Tibial artery (tissue), 4 donors: ENCODE measurements at regions not wholly inside any gene's neighbourhood (a gene's known extent, or its start where the extent isn't known, plus 50 kb on each side); places are given as distances from the start of the nearest gene placed in this dataset.

Source experiments
- DNase-seq, 2 donors: peaks; one replicate each; pipeline ENCODE4 v3.0.0-alpha.2; 2019
- H3K27ac ChIP-seq, 2 donors: fragments of 200-600 bp; sonication (generic) in 1 of 2; 1 replicate in 1 of 2; 2 replicates in 1 of 2; pipeline ENCODE4 v1.5.1; 2018 to 2019; ENCODE audit warnings: mild to moderate bottlenecking in 1 of 2
- H3K27me3 ChIP-seq, 2 donors: fragments of 200-600 bp; sonication (generic) in 1 of 2; one replicate each; pipeline versions ENCODE4 v1.5.1 to v1.6.0; 2016 to 2019
- H3K36me3 ChIP-seq, 3 donors: fragments of 200-600 bp; sonication (generic) in 2 of 3; one replicate each; pipeline ENCODE4 v1.5.1; 2016 to 2019; ENCODE audit warnings: mild to moderate bottlenecking in 2 of 3
- H3K4me1 ChIP-seq, 4 donors: fragments of 200-600 bp; sonication (generic) in 2 of 4; 1 replicate in 3 of 4; 2 replicates in 1 of 4; pipeline ENCODE4 v1.5.1; 2016 to 2019
- H3K4me3 ChIP-seq, 2 donors: fragments of 200-600 bp; sonication (generic) in 1 of 2; 1 replicate in 1 of 2; 2 replicates in 1 of 2; pipeline ENCODE4 v1.5.1; 2018 to 2019; ENCODE audit warnings: mild to moderate bottlenecking in 2 of 2
- H3K9me3 ChIP-seq, 3 donors: fragments of 200-600 bp; sonication (generic) in 1 of 3; one replicate each; pipeline ENCODE4 v1.5.1; 2016 to 2019
- intact Hi-C: fragments of 100-400 bp; cut with DNase I; formaldehyde crosslinking; loops from one replicate; pipeline ENCODE4 v1.15.0; 2023; ENCODE audit warnings: low total_unique reads
- TF ChIP-seq, protein P1 (sequence below), 2 experiments: fragments of 200-600 bp in 1 of 2; fragments of 450-650 bp in 1 of 2; IDR thresholded peaks; one replicate each; pipeline ENCODE4 v1.5.1; 2017 to 2019; ENCODE audit warnings: antibody characterized with exemption in 2 of 2, mild to moderate bottlenecking in 1 of 2, moderate library complexity in 1 of 2

GRCh38 chr14:48253020-48253419, 577.6 kb upstream of the MDGA2 start:
- Histone ChIP-seq H3K27ac (no peak overlapping the region), H3K36me3 (no peaks in the 10 kb centered on the region)
- DNase-seq: no peak

GRCh38 chr14:48251290-48251689, 575.9 kb upstream of the MDGA2 start:
- no peaks in the 10 kb centered on the region for H3K27me3 ChIP-seq
- H3K4me3 ChIP-seq: no peak overlapping the region
- no peaks in the 10 kb centered on the region for H3K9me3 ChIP-seq
- H3K27ac ChIP-seq: no peak overlapping the region
- no peak for DNase-seq
- TF ChIP-seq, protein P1, sequence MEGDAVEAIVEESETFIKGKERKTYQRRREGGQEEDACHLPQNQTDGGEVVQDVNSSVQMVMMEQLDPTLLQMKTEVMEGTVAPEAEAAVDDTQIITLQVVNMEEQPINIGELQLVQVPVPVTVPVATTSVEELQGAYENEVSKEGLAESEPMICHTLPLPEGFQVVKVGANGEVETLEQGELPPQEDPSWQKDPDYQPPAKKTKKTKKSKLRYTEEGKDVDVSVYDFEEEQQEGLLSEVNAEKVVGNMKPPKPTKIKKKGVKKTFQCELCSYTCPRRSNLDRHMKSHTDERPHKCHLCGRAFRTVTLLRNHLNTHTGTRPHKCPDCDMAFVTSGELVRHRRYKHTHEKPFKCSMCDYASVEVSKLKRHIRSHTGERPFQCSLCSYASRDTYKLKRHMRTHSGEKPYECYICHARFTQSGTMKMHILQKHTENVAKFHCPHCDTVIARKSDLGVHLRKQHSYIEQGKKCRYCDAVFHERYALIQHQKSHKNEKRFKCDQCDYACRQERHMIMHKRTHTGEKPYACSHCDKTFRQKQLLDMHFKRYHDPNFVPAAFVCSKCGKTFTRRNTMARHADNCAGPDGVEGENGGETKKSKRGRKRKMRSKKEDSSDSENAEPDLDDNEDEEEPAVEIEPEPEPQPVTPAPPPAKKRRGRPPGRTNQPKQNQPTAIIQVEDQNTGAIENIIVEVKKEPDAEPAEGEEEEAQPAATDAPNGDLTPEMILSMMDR (IDR thresholded peaks at IDR 0.05): no peak
- intact Hi-C loops: no loop called here
- H3K4me1 ChIP-seq: no peaks in the 10 kb centered on the region
- H3K36me3 ChIP-seq: no peaks in the 10 kb centered on the region

More at GRCh38 chr14:48253020-48253419, 577.6 kb upstream of the MDGA2 start:
- Histone ChIP-seq H3K4me1 (no peaks in the 10 kb centered on the region), H3K27me3 (no peaks in the 10 kb centered on the region), H3K9me3 (no peaks in the 10 kb centered on the region), H3K4me3 (no peak overlapping the region)
- intact Hi-C loops: no loop called here
- TF ChIP-seq, protein P1 (IDR thresholded peaks at IDR 0.05): no peak

- no peaks in the 10 kb centered on the region for H3K4me1 ChIP-seq
- H3K9me3 ChIP-seq: no peaks in the 10 kb centered on the region
- intact Hi-C loops: no loop called here
- no peak overlapping the region for H3K27ac ChIP-seq
- no peak overlapping the region for H3K4me3 ChIP-seq
- no peaks in the 10 kb centered on the region for H3K27me3 ChIP-seq
- no peak for DNase-seq
- TF ChIP-seq, protein P1 (IDR thresholded peaks at IDR 0.05): no peak
- no peaks in the 10 kb centered on the region for H3K36me3 ChIP-seq
Observed at GRCh38 chr14:48250575-48250974, 575.2 kb upstream of the MDGA2 start.

- Histone ChIP-seq H3K4me3 (no peak overlapping the region), H3K9me3 (no peaks in the 10 kb centered on the region), H3K27me3 (no peaks in the 10 kb centered on the region), H3K36me3 (no peaks in the 10 kb centered on the region), H3K27ac (no peak overlapping the region), H3K4me1 (no peaks in the 10 kb centered on the region)
- intact Hi-C loops: no loop called here
- TF ChIP-seq, protein P1 (IDR thresholded peaks at IDR 0.05): no peak
- no peak for DNase-seq
Observed at GRCh38 chr14:48247977-48248376, 572.6 kb upstream of the MDGA2 start.

DNA sequence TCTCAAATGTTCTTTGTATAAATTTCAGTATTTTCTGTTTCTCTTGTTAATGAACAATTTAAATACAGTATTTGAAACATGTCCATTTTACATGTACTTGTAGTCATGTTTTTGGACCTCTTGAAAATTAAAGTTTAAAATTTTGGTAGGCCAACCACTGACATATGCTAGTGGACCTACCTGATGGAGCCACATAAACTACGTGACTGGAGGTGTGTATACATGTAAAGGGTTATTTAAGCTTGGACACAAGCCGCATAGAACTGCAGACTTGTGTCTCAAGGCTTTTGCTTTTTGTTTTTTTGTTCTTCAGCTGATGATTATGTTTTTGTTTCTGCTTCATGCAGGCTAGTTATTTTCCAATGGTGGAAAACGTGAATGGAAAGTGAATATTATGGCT, 568.5 kb upstream of the MDGA2 start:
- Histone ChIP-seq H3K27me3 (no peaks in the 10 kb centered on the region), H3K4me3 (no peak overlapping the region), H3K4me1 (no peaks in the 10 kb centered on the region), H3K9me3 (no peaks in the 10 kb centered on the region), H3K27ac (no peak overlapping the region), H3K36me3 (no peaks in the 10 kb centered on the region)
- DNase-seq: no peak
- intact Hi-C loops: no loop called here
- TF ChIP-seq, protein P1 (IDR thresholded peaks at IDR 0.05): no peak

- Histone ChIP-seq H3K4me1 (no peaks in the 10 kb centered on the region), H3K36me3 (no peaks in the 10 kb centered on the region), H3K27me3 (no peaks in the 10 kb centered on the region), H3K4me3 (no peak overlapping the region), H3K27ac (no peak overlapping the region), H3K9me3 (no peaks in the 10 kb centered on the region)
- no peak for DNase-seq
- intact Hi-C loops: no loop called here
- TF ChIP-seq, protein P1 (IDR thresholded peaks at IDR 0.05): no peak
Observed at GRCh38 chr14:48229091-48229490, 553.7 kb upstream of the MDGA2 start.
